Lung (tissue), 9 donors: ENCODE measurements at regions not wholly inside any gene's neighbourhood (a gene's known extent, or its start where the extent isn't known, plus 50 kb on each side); places are given as distances from the start of the nearest gene placed in this dataset.
"Not testable (repeated sequence)": the region's sequence is repeated elsewhere in the genome, so short reads cannot be mapped to it uniquely, and the experiment has no call there.

Source experiments
- ATAC-seq: fragments of 200-7000 bp; cut with Tn5 transposase; one replicate; pipeline ENCODE4 v1.9.1; 2020; ENCODE audit warnings: moderate number of reproducible peaks; ENCODE audit not compliant: insufficient read depth, low FRiP score
- DNase-seq, 3 donors: peaks; one replicate each; pipeline ENCODE4 v3.0.0-alpha.2; 2013 to 2017
- H3K27ac ChIP-seq, 2 donors: one replicate each; pipeline ENCODE4 v1.5.1; 2013; ENCODE audit warnings: mild to moderate bottlenecking in 2 of 2, moderate library complexity in 2 of 2, control low read depth in 1 of 2, inconsistent platforms in 1 of 2, low read depth in 1 of 2, low read length in 1 of 2
- H3K27me3 ChIP-seq, 3 donors: one replicate each; pipeline ENCODE4 v1.5.1; 2013; ENCODE audit warnings: low read length in 2 of 3; ENCODE audit not compliant: control insufficient read depth in 3 of 3, insufficient read depth in 3 of 3
- H3K36me3 ChIP-seq, 4 donors: one replicate each; pipeline ENCODE4 v1.5.1; 2013; ENCODE audit warnings: low read length in 4 of 4, mild to moderate bottlenecking in 1 of 4, moderate library complexity in 1 of 4; ENCODE audit not compliant: control insufficient read depth in 4 of 4, insufficient read depth in 4 of 4
- H3K4me1 ChIP-seq, 5 donors: one replicate each; pipeline ENCODE4 v1.5.1; 2013; ENCODE audit warnings: low read length in 5 of 5, mild to moderate bottlenecking in 2 of 5, moderate library complexity in 1 of 5; ENCODE audit not compliant: control insufficient read depth in 5 of 5, insufficient read depth in 5 of 5
- H3K4me3 ChIP-seq: one replicate; pipeline ENCODE4 v1.5.1; 2013; ENCODE audit warnings: mild to moderate bottlenecking, control low read depth, moderate library complexity
- H3K9ac ChIP-seq, 2 donors: one replicate each; pipeline ENCODE4 v1.5.1; 2013; ENCODE audit warnings: low read length in 2 of 2, control low read depth in 1 of 2; ENCODE audit not compliant: insufficient read depth in 1 of 2
- H3K9me3 ChIP-seq, 4 donors: one replicate each; pipeline ENCODE4 v1.5.1; 2013; ENCODE audit warnings: low read length in 3 of 4, mild to moderate bottlenecking in 1 of 4, moderate library complexity in 1 of 4; ENCODE audit not compliant: control insufficient read depth in 4 of 4, insufficient read depth in 3 of 4
- WGBS, 2 donors: extraction: QIAGEN DNeasy Blood & Tissue Kit; methylation state at CpG; one replicate each; pipeline ENCODE4 v1.1.7; 2013; 5-methylcytosine and 5-hydroxymethylcytosine counted together
- donor health status: Bipolar disorder and iron deficiency.
- donor health status: healthy.
- donor health status: DM: yes; HTN: yes; CAD: no.

DNA sequence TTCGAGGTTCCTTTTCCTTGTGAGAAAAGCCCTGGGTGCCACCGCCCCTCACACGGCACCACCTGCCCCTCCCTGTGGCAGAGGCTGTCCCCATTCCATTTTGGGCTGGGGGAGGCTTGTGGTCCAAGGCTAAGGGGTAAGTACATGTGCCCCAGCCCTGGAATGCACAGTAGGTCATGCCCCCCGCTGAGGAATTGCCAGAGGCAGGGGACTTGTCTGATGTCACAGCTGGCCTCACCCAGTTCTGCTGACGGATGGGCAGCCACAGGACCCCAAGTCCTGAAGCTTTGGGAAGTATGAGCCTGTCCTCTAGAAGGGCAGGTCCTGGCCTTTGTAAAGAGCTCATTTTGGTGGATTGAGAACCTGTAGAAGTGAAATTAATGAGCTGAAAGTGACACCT lies 119.3 kb downstream of the NPIPB11 start:
- not testable (repeated sequence) for H3K9ac ChIP-seq, H3K27me3 ChIP-seq, ATAC-seq, DNase-seq, H3K4me3 ChIP-seq, H3K9me3 ChIP-seq, H3K27ac ChIP-seq, H3K36me3 ChIP-seq
- WGBS, 2 donors: 65 to 82% methylated on average over 3 to 5 of the region's 5 CpGs
- H3K4me1 ChIP-seq: peaks cover 3 to 27% (median 10%) of the 10 kb centered on the region in 5 donors

DNA sequence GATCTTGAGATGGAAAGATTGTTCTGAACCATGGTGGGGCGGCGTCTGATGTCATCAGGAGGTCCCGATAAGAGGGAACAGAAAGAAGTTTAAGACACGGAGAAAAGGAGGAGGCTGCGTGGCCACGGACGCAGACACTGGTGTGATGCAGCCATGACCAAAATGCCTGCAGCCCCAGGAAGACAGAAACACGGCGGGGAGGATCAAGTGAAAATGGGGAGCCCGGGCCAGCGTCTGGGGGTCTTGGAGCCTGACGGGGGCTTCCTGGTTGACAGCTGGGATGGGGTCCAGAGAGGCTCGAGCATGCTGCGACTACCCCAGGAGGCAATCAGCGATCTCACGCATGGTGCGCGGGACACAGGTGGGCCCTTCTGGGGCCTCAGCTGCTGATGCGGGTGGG lies 119.7 kb downstream of the NPIPB11 start:
- not testable (repeated sequence) for DNase-seq, H3K27me3 ChIP-seq, ATAC-seq, H3K9ac ChIP-seq, H3K9me3 ChIP-seq, H3K27ac ChIP-seq, H3K36me3 ChIP-seq, H3K4me3 ChIP-seq
- peaks cover 3 to 27% (median 9%) of the 10 kb centered on the region in 5 donors for H3K4me1 ChIP-seq
- WGBS, 2 donors: 92 to 98% methylated on average over 16 to 19 of the region's 19 CpGs

DNA sequence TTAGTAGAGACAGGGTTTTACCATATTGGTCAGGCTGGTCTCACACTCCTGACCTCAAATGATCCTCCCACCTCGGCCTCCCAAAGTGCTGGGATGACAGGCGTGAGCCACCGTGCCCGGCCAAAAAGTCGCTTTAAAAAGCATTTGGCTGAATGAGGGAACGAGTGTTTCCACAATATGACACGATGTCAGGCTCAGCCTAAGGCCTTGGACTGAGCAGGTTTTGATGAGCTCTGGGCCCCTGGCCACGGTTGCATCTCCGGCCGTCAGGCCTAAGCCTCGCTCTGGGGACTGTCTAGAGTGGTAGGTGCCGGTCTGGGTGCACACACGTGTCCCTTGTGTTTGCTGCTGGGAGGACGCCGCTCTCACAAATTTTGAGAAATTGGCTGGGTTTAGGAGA lies 120.3 kb downstream of the NPIPB11 start:
- not testable (repeated sequence) for H3K36me3 ChIP-seq, DNase-seq, H3K9me3 ChIP-seq, H3K4me3 ChIP-seq, H3K27ac ChIP-seq, H3K9ac ChIP-seq, H3K27me3 ChIP-seq, ATAC-seq
- peaks cover 3 to 23% (median 8%) of the 10 kb centered on the region in 5 donors for H3K4me1 ChIP-seq
- 96% methylated on average over 15 of the region's 15 CpGs for WGBS, 2 donors

DNA sequence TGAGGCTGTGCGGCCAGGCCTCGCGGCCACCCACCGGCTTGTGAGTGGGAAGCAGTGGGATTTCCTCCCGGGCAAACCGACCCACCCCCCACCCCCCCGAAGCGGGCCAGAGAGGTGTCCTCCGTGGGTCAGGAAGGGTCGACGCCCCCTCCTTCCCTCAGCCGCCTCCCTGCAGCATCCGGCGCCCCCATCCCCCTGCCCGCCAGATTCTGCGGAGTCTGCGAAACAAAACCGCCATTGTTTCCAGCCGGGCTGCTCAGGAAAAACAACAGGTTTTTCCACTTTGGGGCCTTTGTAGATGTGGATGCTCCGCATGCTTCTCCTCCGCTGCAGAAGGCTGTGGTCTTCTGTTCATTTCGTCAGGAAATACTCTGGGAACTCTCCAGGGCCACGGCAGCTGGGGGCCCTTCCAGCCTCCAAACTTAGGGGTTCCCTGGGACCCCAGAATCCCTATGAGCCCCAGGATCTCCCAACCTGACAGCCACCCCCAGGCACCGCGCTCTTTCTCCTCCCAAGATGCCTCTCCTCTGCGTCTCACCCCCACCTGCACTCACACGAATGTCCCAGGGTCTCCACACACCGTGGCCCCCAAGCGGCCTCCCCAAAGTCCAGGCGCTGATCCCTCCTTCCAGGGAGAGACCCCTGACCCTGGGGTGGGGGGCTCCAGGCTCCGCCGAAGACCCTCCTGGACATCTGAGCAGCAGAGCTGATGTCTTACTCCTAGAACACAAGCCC lies 121.2 kb downstream of the NPIPB11 start:
- H3K27me3 ChIP-seq, H3K9ac ChIP-seq, H3K27ac ChIP-seq, H3K9me3 ChIP-seq, H3K4me3 ChIP-seq, H3K36me3 ChIP-seq, ATAC-seq: not testable (repeated sequence)
- peaks cover 3 to 16% (median 5%) of the 10 kb centered on the region in 5 donors for H3K4me1 ChIP-seq
- peak; percentile 59 to 72 (median 61) for DNase-seq
- WGBS, 2 donors: 37 to 39% methylated on average over 30 to 32 of the region's 32 CpGs

DNA sequence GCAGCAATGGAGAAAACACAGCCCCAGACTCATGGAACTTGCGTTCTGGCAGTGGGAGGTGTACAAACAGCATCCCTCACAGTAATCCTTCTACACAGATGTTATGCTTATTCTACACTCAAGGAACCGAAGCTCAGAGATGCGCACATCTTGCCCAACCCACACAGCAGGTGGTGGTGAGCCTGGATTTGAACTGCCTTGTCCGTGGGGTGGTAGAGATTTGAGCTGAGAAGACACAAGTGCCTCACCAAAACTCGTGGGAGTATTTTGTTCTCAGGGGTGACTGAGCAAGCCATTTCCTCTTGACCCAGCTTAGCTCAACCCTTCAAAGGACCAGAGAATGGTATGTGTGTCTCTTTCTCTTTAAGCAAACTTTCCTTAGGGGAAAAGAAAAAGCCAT lies 121.8 kb downstream of the NPIPB11 start:
- H3K27me3 ChIP-seq, DNase-seq, H3K9ac ChIP-seq, H3K36me3 ChIP-seq, H3K27ac ChIP-seq, H3K9me3 ChIP-seq, H3K4me3 ChIP-seq, ATAC-seq: not testable (repeated sequence)
- H3K4me1 ChIP-seq: peaks cover 3 to 15% (median 5%) of the 10 kb centered on the region in 5 donors
- WGBS, 2 donors: 74 to 75% methylated on average over 5 of the region's 5 CpGs

DNA sequence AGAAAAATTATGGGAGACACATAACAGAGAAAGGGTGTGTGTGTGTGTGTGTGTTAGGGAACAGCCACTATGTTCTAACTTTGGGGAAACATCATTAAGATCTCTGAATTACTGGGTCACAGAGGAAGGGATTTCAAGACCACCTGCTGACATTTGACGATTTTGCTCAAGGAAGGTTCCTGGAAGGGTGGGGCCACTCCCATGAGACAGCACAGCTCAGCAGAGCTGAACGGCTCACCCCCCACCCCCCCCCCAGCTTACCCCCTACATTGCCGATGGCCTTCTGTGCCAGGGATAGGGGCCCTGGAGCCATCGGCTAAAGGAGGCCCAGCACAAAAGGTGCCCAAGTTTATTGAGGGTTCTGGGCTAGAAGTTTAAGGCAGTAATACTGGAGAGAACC lies 122.4 kb downstream of the NPIPB11 start:
- H3K36me3 ChIP-seq, H3K27ac ChIP-seq, H3K27me3 ChIP-seq, ATAC-seq, H3K4me3 ChIP-seq, H3K9ac ChIP-seq, H3K9me3 ChIP-seq, DNase-seq: not testable (repeated sequence)
- H3K4me1 ChIP-seq: peaks cover 2 to 16% (median 3%) of the 10 kb centered on the region in 5 donors
- 77 to 86% methylated on average over 4 of the region's 4 CpGs for WGBS, 2 donors

DNA sequence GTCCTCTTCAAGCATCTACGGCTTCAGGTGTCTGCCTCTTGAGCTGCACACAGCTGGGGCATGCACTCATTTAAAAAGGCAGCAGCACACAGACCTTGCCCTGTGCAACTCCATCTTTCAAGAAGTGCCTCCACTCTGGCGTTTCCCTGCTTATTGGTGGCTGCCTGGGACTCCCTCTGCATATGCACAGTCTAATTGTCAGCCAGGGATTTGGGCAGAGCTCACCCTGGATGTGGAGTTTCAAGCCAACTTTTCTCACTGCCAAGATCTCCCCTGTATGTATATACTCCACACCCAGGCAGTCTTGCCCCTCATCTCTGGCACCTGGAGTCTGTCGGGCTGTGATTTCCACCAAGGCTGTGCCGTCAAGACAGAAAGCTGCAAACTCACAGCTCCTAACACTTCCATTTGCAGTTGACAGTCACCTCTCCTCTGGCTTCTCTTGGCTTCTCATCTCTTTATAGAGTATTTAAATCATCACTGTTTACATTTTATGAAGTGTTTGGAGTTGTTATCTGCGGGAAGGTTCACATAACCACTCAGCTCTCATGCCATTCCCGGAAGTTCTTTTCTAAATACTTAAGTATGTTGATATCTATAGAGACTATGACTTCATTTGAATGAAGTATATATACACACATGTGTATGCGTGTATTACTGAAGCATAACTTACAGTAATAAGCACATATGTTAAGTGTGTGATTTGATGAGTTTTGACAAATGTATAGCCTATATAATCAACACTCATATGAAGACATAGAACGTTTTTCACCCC lies 128.2 kb downstream of the NPIPB11 start:
- not testable (repeated sequence) for H3K9ac ChIP-seq, H3K27ac ChIP-seq, H3K9me3 ChIP-seq, H3K4me3 ChIP-seq, H3K36me3 ChIP-seq, H3K27me3 ChIP-seq, H3K4me1 ChIP-seq, ATAC-seq
- peak in 2 of 3 donors; percentile 72 to 74 for DNase-seq
- 40 to 69% methylated on average over 4 of the region's 8 CpGs for WGBS, 2 donors

DNA sequence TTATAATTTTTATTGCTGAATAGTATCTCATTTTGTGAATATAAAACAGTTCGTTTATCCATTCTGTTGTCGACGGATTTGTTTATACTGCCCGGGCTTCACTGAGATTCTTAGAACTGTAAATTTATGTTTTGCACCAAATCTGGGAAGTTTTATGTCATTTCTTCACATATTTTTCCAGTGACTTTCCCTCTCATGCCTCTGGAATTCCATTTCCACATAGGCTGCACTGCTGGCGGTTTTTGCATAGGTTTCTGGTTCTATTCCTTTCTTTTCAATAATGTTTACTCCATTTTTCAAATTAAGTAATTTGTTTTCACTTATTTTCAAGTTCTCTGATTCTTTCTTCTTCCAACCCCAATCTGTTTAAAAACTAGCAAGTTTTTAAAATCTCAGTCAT lies 130.1 kb downstream of the NPIPB11 start:
- H3K9ac ChIP-seq, ATAC-seq, DNase-seq, H3K9me3 ChIP-seq, H3K36me3 ChIP-seq, H3K4me3 ChIP-seq, H3K27ac ChIP-seq, H3K4me1 ChIP-seq, H3K27me3 ChIP-seq: not testable (repeated sequence)
- WGBS, 2 donors: 83 to 90% methylated on average over 5 of the region's 5 CpGs
